ENCODE measurements at regions not wholly inside any gene's neighbourhood (a gene's known extent, or its start where the extent isn't known, plus 50 kb on each side); places are given as distances from the start of the nearest gene placed in this dataset.

GRCh38 chr9:31103836-31104235 lies 1280.6 kb upstream of the ACO1 start:
- Histone ChIP-seq H3K27me3 (ENCODE audit: insufficient read depth, low read length) (no peaks in the 10 kb centered on the region), H3K36me3 (ENCODE audit: insufficient read depth, low read length) (no peaks in the 10 kb centered on the region), H3K4me3 (ENCODE audit: low read length in 2 of 2) (no peak overlapping the region), H3K27ac (ENCODE audit: low read depth, low read length) (no peak overlapping the region), H3K4me1 (ENCODE audit: insufficient read depth, low read length) (no peaks in the 10 kb centered on the region), H3K9me3 (ENCODE audit: control insufficient read depth in 1 of 2, low read length in 2 of 2) (no peaks in the 10 kb centered on the region)
- peaks cover 0 to 1% of the 10 kb centered on the region in 2 donors for H3K27me3 Mint-ChIP-seq
- CTCF ChIA-PET (ENCODE audit: partially characterized antibody), result no interaction called here
- intact Hi-C loops (cut with micrococcal nuclease), result no loop called here
- H3K4me3 Mint-ChIP-seq, result no peak overlapping the region
- DNase-seq, result no peak
- peaks cover 0 to 2% (median 0%) of the 10 kb centered on the region in 4 donors for H3K4me1 Mint-ChIP-seq
- H3K27ac Mint-ChIP-seq, result no peak overlapping the region
- POLR2A ChIA-PET (ENCODE audit: partially characterized antibody), result no interaction called here
- H3K9me3 Mint-ChIP-seq, result no peaks in the 10 kb centered on the region
- no peaks in the 10 kb centered on the region for H3K36me3 Mint-ChIP-seq

- H3K27ac ChIP-seq (ENCODE audit: low read depth, low read length), result no peak overlapping the region
- H3K4me1 Mint-ChIP-seq, result peaks cover 0 to 2% (median 0%) of the 10 kb centered on the region in 4 donors
- no peaks in the 10 kb centered on the region for H3K4me1 ChIP-seq (ENCODE audit: insufficient read depth, low read length)
- POLR2A ChIA-PET (ENCODE audit: partially characterized antibody), result no interaction called here
- H3K27me3 ChIP-seq (ENCODE audit: insufficient read depth, low read length), result no peaks in the 10 kb centered on the region
- no peak overlapping the region for H3K4me3 ChIP-seq (ENCODE audit: low read length in 2 of 2)
- H3K27ac Mint-ChIP-seq, result no peak overlapping the region
- no peaks in the 10 kb centered on the region for H3K9me3 ChIP-seq (ENCODE audit: control insufficient read depth in 1 of 2, low read length in 2 of 2)
- H3K27me3 Mint-ChIP-seq, result peaks cover 0 to 1% of the 10 kb centered on the region in 2 donors
- H3K36me3 Mint-ChIP-seq, result no peaks in the 10 kb centered on the region
- no peak overlapping the region for H3K4me3 Mint-ChIP-seq
- intact Hi-C loops (cut with micrococcal nuclease), result no loop called here
- CTCF ChIA-PET (ENCODE audit: partially characterized antibody), result no interaction called here
- H3K36me3 ChIP-seq (ENCODE audit: insufficient read depth, low read length), result no peaks in the 10 kb centered on the region
- no peak for DNase-seq
- H3K9me3 Mint-ChIP-seq, result no peaks in the 10 kb centered on the region
Observed at GRCh38 chr9:31104249-31104648, 1280.2 kb upstream of the ACO1 start.

- intact Hi-C loops (cut with micrococcal nuclease), result no loop called here
- no peak for DNase-seq
- no peaks in the 10 kb centered on the region for H3K9me3 ChIP-seq (ENCODE audit: control insufficient read depth in 1 of 2, low read length in 2 of 2)
- ChIA-PET POLR2A (ENCODE audit: partially characterized antibody) (no interaction called here), CTCF (ENCODE audit: partially characterized antibody) (no interaction called here)
- Mint-ChIP-seq H3K9me3 (peaks cover 0 to 1% (median 0%) of the 10 kb centered on the region in 8 donors), H3K27ac (no peak overlapping the region), H3K4me3 (no peak overlapping the region), H3K27me3 (no peaks in the 10 kb centered on the region), H3K4me1 (peaks cover 0 to 2% (median 0%) of the 10 kb centered on the region in 4 donors), H3K36me3 (no peaks in the 10 kb centered on the region)
- no peak overlapping the region for H3K4me3 ChIP-seq (ENCODE audit: low read length in 2 of 2)
- no peaks in the 10 kb centered on the region for H3K4me1 ChIP-seq (ENCODE audit: insufficient read depth, low read length)
- no peak overlapping the region for H3K27ac ChIP-seq (ENCODE audit: low read depth, low read length)
- H3K27me3 ChIP-seq (ENCODE audit: insufficient read depth, low read length), result no peaks in the 10 kb centered on the region
- no peaks in the 10 kb centered on the region for H3K36me3 ChIP-seq (ENCODE audit: insufficient read depth, low read length)
Observed at GRCh38 chr9:31112491-31112890, 1272.0 kb upstream of the ACO1 start.

GRCh38 chr9:31114346-31114745 lies 1270.1 kb upstream of the ACO1 start:
- Histone ChIP-seq H3K27me3 (ENCODE audit: insufficient read depth, low read length) (no peaks in the 10 kb centered on the region), H3K4me3 (ENCODE audit: low read length in 2 of 2) (no peak overlapping the region), H3K4me1 (ENCODE audit: insufficient read depth, low read length) (no peaks in the 10 kb centered on the region), H3K9me3 (ENCODE audit: control insufficient read depth in 1 of 2, low read length in 2 of 2) (no peaks in the 10 kb centered on the region), H3K27ac (ENCODE audit: low read depth, low read length) (no peak overlapping the region), H3K36me3 (ENCODE audit: insufficient read depth, low read length) (no peaks in the 10 kb centered on the region)
- H3K36me3 Mint-ChIP-seq, result no peaks in the 10 kb centered on the region
- ChIA-PET CTCF (ENCODE audit: partially characterized antibody) (interaction anchor here (1.7 kb wide), 1 partner anchor 428 kb away, joined by 6 read pairs; no protein-coding TSS in a partner anchor), POLR2A (ENCODE audit: partially characterized antibody) (no interaction called here)
- H3K4me1 Mint-ChIP-seq, result no peaks in the 10 kb centered on the region
- DNase-seq, result no peak
- H3K27ac Mint-ChIP-seq, result no peak overlapping the region
- intact Hi-C loops (cut with micrococcal nuclease), result no loop called here
- H3K4me3 Mint-ChIP-seq, result no peak overlapping the region
- H3K9me3 Mint-ChIP-seq, result peaks cover 0 to 1% (median 0%) of the 10 kb centered on the region in 8 donors
- no peaks in the 10 kb centered on the region for H3K27me3 Mint-ChIP-seq

- no peaks in the 10 kb centered on the region for H3K4me1 ChIP-seq (ENCODE audit: insufficient read depth, low read length)
- Mint-ChIP-seq H3K27me3 (no peaks in the 10 kb centered on the region), H3K4me3 (no peak overlapping the region), H3K9me3 (peaks cover 0 to 16% (median 8%) of the 10 kb centered on the region in 8 donors), H3K27ac (peak overlapping the region in 2 of 7 donors; percentile 35 to 61), H3K4me1 (peaks cover 5 to 13% (median 9%) of the 10 kb centered on the region in 4 donors), H3K36me3 (peaks cover 0 to 17% of the 10 kb centered on the region in 2 donors)
- peak; percentile 40 to 62 (median 56) for DNase-seq
- no peak overlapping the region for H3K27ac ChIP-seq (ENCODE audit: low read depth, low read length)
- POLR2A ChIA-PET (ENCODE audit: partially characterized antibody), result no interaction called here
- intact Hi-C loops (cut with micrococcal nuclease), result loop anchor here (1.0 to 5.0 kb wide), 6 partner anchors 183 to 1230 kb away; no protein-coding TSS in a partner anchor
- no peaks in the 10 kb centered on the region for H3K36me3 ChIP-seq (ENCODE audit: insufficient read depth, low read length)
- H3K4me3 ChIP-seq (ENCODE audit: low read length in 2 of 2), result no peak overlapping the region
- H3K27me3 ChIP-seq (ENCODE audit: insufficient read depth, low read length), result no peaks in the 10 kb centered on the region
- no peaks in the 10 kb centered on the region for H3K9me3 ChIP-seq (ENCODE audit: control insufficient read depth in 1 of 2, low read length in 2 of 2)
- CTCF ChIA-PET (ENCODE audit: partially characterized antibody), result interaction anchor here (0.6 to 3.3 kb wide), 17 partner anchors 11 to 1131 kb away, joined by 3 to 32 read pairs (median 4); no protein-coding TSS in a partner anchor
Observed at GRCh38 chr9:31119890-31120454, 1264.5 kb upstream of the ACO1 start.

GRCh38 chr9:31124389-31124788 lies 1260.1 kb upstream of the ACO1 start:
- intact Hi-C loops (cut with micrococcal nuclease), result loop anchor here (5.0 kb wide), 2 partner anchors 873 to 943 kb away; no protein-coding TSS in a partner anchor
- Mint-ChIP-seq H3K4me1 (peaks cover 9 to 14% (median 12%) of the 10 kb centered on the region in 4 donors), H3K36me3 (peaks cover 0 to 17% of the 10 kb centered on the region in 2 donors), H3K27me3 (no peaks in the 10 kb centered on the region), H3K9me3 (peaks cover 0 to 17% (median 8%) of the 10 kb centered on the region in 8 donors), H3K27ac (peak overlapping the region in 1 of 7 donors; percentile 48), H3K4me3 (no peak overlapping the region)
- H3K4me1 ChIP-seq (ENCODE audit: insufficient read depth, low read length), result no peaks in the 10 kb centered on the region
- ChIA-PET POLR2A (ENCODE audit: partially characterized antibody) (no interaction called here), CTCF (ENCODE audit: partially characterized antibody) (interaction anchor here (1.1 to 4.9 kb wide), 2 partner anchors 418 to 676 kb away, joined by 3 to 23 read pairs; no protein-coding TSS in a partner anchor)
- DNase-seq, result no peak
- no peak overlapping the region for H3K27ac ChIP-seq (ENCODE audit: low read depth, low read length)
- H3K27me3 ChIP-seq (ENCODE audit: insufficient read depth, low read length), result no peaks in the 10 kb centered on the region
- H3K36me3 ChIP-seq (ENCODE audit: insufficient read depth, low read length), result no peaks in the 10 kb centered on the region
- H3K4me3 ChIP-seq (ENCODE audit: low read length in 2 of 2), result no peak overlapping the region
- no peaks in the 10 kb centered on the region for H3K9me3 ChIP-seq (ENCODE audit: control insufficient read depth in 1 of 2, low read length in 2 of 2)

GRCh38 chr9:31135567-31135966 lies 1248.9 kb upstream of the ACO1 start:
- no peak overlapping the region for H3K27ac Mint-ChIP-seq
- CTCF ChIA-PET (ENCODE audit: partially characterized antibody), result interaction anchor here (0.7 to 1.3 kb wide), 3 partner anchors 9 to 313 kb away, joined by 3 to 4 read pairs (median 3); no protein-coding TSS in a partner anchor
- no peak overlapping the region for H3K4me3 Mint-ChIP-seq

More at GRCh38 chr9:31135567-31135966, 1248.9 kb upstream of the ACO1 start:
- no peak for DNase-seq
- H3K4me3 ChIP-seq (ENCODE audit: low read length in 2 of 2), result no peak overlapping the region
- Mint-ChIP-seq H3K4me1 (peaks cover 0 to 11% (median 10%) of the 10 kb centered on the region in 4 donors), H3K27me3 (no peaks in the 10 kb centered on the region), H3K36me3 (no peaks in the 10 kb centered on the region), H3K9me3 (peaks cover 0 to 5% (median 0%) of the 10 kb centered on the region in 8 donors)
- POLR2A ChIA-PET (ENCODE audit: partially characterized antibody), result no interaction called here
- no peaks in the 10 kb centered on the region for H3K27me3 ChIP-seq (ENCODE audit: insufficient read depth, low read length)
- H3K9me3 ChIP-seq (ENCODE audit: control insufficient read depth in 1 of 2, low read length in 2 of 2), result no peaks in the 10 kb centered on the region
- no peaks in the 10 kb centered on the region for H3K36me3 ChIP-seq (ENCODE audit: insufficient read depth, low read length)
- intact Hi-C loops (cut with micrococcal nuclease), result no loop called here
- H3K4me1 ChIP-seq (ENCODE audit: insufficient read depth, low read length), result no peaks in the 10 kb centered on the region
- no peak overlapping the region for H3K27ac ChIP-seq (ENCODE audit: low read depth, low read length)

All from CD4-positive, alpha-beta memory T cell (primary cell).